ENCODE measurements at regions not wholly inside any gene's neighbourhood (a gene's known extent, or its start where the extent isn't known, plus 50 kb on each side); places are given as distances from the start of the nearest gene placed in this dataset.
A peak's percentile ranks its signal among the peaks of the same experiment; 100 is the strongest.

- no peak overlapping the region for H3K27ac ChIP-seq
- DNase-seq (ENCODE audit: low read depth, low spot score): no peak
Measured at GRCh38 chr2:64330281-64331113, 123.5 kb upstream of the LGALSL start.

GRCh38 chr2:64331114-64331645, 122.8 kb upstream of the LGALSL start:
- no peak for DNase-seq (ENCODE audit: low read depth, low spot score)
- no peak overlapping the region for H3K27ac ChIP-seq

- no peak overlapping the region for H3K27ac ChIP-seq
- no peak for DNase-seq (ENCODE audit: low read depth, low spot score)
Measured at GRCh38 chr2:64331849-64332699, 121.9 kb upstream of the LGALSL start.

GRCh38 chr2:64336171-64336570, 117.8 kb upstream of the LGALSL start:
- no peak for DNase-seq (ENCODE audit: low read depth, low spot score)
- H3K27ac ChIP-seq: no peak overlapping the region

- no peak for DNase-seq (ENCODE audit: low read depth, low spot score)
Measured at GRCh38 chr2:64337314-64337713, 116.6 kb upstream of the LGALSL start.

GRCh38 chr2:64338108-64338507, 115.9 kb upstream of the LGALSL start:
- DNase-seq (ENCODE audit: low read depth, low spot score): no peak
- H3K27ac ChIP-seq: no peak overlapping the region

More at GRCh38 chr2:64337314-64337713, 116.6 kb upstream of the LGALSL start:
- H3K27ac ChIP-seq: no peak overlapping the region

GRCh38 chr2:64338910-64339500, 115.0 kb upstream of the LGALSL start:
- H3K27ac ChIP-seq: no peak overlapping the region
- no peak for DNase-seq (ENCODE audit: low read depth, low spot score)

- no peak overlapping the region for H3K27ac ChIP-seq
- DNase-seq (ENCODE audit: low read depth, low spot score): no peak
Measured at GRCh38 chr2:64341461-64341860, 112.5 kb upstream of the LGALSL start.

- H3K27ac ChIP-seq: no peak overlapping the region
- DNase-seq (ENCODE audit: low read depth, low spot score): no peak
Measured at GRCh38 chr2:64342195-64343099, 111.5 kb upstream of the LGALSL start.

- no peak for DNase-seq (ENCODE audit: low read depth, low spot score)
- no peak overlapping the region for H3K27ac ChIP-seq
Measured at GRCh38 chr2:64344999-64345576, 108.9 kb upstream of the LGALSL start.

GRCh38 chr2:64345998-64346397, 108.0 kb upstream of the LGALSL start:
- DNase-seq (ENCODE audit: low read depth, low spot score): no peak
- H3K27ac ChIP-seq: no peak overlapping the region

GRCh38 chr2:64348386-64349130, 105.4 kb upstream of the LGALSL start:
- no peak for DNase-seq (ENCODE audit: low read depth, low spot score)
- H3K27ac ChIP-seq: no peak overlapping the region

GRCh38 chr2:64349131-64349530, 104.8 kb upstream of the LGALSL start:
- no peak overlapping the region for H3K27ac ChIP-seq
- DNase-seq (ENCODE audit: low read depth, low spot score): no peak

- no peak for DNase-seq (ENCODE audit: low read depth, low spot score)
- H3K27ac ChIP-seq: no peak overlapping the region
Measured at GRCh38 chr2:64350996-64351395, 103.0 kb upstream of the LGALSL start.

GRCh38 chr2:64352292-64352691, 101.7 kb upstream of the LGALSL start:
- H3K27ac ChIP-seq: peak overlapping the region; percentile 15
- DNase-seq (ENCODE audit: low read depth, low spot score): no peak

GRCh38 chr2:64354857-64355680, 98.9 kb upstream of the LGALSL start:
- DNase-seq (ENCODE audit: low read depth, low spot score): peak; percentile 56
- H3K27ac ChIP-seq: peak overlapping the region; percentile 48

- no peak overlapping the region for H3K27ac ChIP-seq
- no peak for DNase-seq (ENCODE audit: low read depth, low spot score)
Measured at GRCh38 chr2:64356906-64357305, 97.1 kb upstream of the LGALSL start.
